ENCODE measurements at regions not wholly inside any gene's neighbourhood (a gene's known extent, or its start where the extent isn't known, plus 50 kb on each side); places are given as distances from the start of the nearest gene placed in this dataset.

DNA sequence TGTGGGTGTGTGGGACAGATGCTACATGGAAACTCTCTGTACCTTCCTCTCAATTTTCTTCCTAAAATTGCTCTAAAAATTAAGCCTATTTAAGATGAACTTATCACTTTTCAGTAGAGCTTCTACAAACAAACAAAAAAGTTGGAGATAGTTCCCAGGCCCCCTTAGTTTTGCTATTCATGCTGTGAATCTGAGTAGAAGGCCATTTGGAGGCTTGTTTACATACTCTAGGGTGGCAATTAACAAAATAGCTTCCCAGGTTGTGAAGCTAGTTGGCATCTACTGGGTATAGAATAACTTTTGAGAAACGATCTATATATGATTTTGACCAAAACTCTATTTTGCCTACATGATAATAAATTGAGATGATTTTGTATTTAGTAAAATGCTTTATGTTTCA is 541.4 kb upstream of the B3GALT2 start:
- TF ChIP-seq CTCF (IDR thresholded peaks at IDR 0.05 in 2 of 3, conservative IDR thresholded peaks at IDR 0.05 in 1 of 3; ENCODE audit: insufficient read depth in 2 of 3, low read depth in 1 of 3, low read length in 3 of 3) (no peak), ZNF253 (CRISPR knock-in tag; conservative IDR thresholded peaks at IDR 0.05) (no peak)

Measured in K562 (cell line).